Liver (tissue), 8 donors: ENCODE measurements at regions not wholly inside any gene's neighbourhood (a gene's known extent, or its start where the extent isn't known, plus 50 kb on each side); places are given as distances from the start of the nearest gene placed in this dataset.

Experiments
- DNase-seq: peaks from one replicate; pipeline ENCODE4 v3.0.0-alpha.2; 2017; ENCODE audit warnings: low spot score
- H3K27ac ChIP-seq, 2 donors: one replicate each; pipeline ENCODE4 v1.7.0; 2013; ENCODE audit warnings: inconsistent platforms in 2 of 2, low read length in 2 of 2, control low read depth in 1 of 2, low read depth in 1 of 2, mild to moderate bottlenecking in 1 of 2
- H3K27me3 ChIP-seq, 4 donors: one replicate each; pipeline versions ENCODE4 v1.6.1 to v1.7.0; 2013; ENCODE audit warnings: low read length in 3 of 4, inconsistent platforms in 1 of 4, mild to moderate bottlenecking in 1 of 4, moderate library complexity in 1 of 4; ENCODE audit not compliant: control insufficient read depth in 4 of 4, insufficient read depth in 4 of 4
- H3K36me3 ChIP-seq, 4 donors: one replicate each; pipeline versions ENCODE4 v1.6.1 to v1.7.0; 2013; ENCODE audit warnings: low read length in 3 of 4, mild to moderate bottlenecking in 3 of 4, low read depth in 1 of 4, moderate library complexity in 1 of 4; ENCODE audit not compliant: control insufficient read depth in 4 of 4, insufficient read depth in 3 of 4
- H3K4me1 ChIP-seq, 4 donors: one replicate each; pipeline versions ENCODE4 v1.6.1 to v1.7.0; 2013; ENCODE audit warnings: low read length in 3 of 4, mild to moderate bottlenecking in 3 of 4, moderate library complexity in 1 of 4; ENCODE audit not compliant: control insufficient read depth in 4 of 4, insufficient read depth in 4 of 4
- H3K4me3 ChIP-seq, 3 donors: one replicate each; pipeline versions ENCODE4 v1.6.1 to v1.7.0; 2013; ENCODE audit warnings: low read length in 3 of 3, control low read depth in 1 of 3, low read depth in 1 of 3, mild to moderate bottlenecking in 1 of 3
- H3K9ac ChIP-seq, 2 donors: one replicate each; pipeline ENCODE4 v1.7.0; 2013; ENCODE audit warnings: low read length in 2 of 2, mild to moderate bottlenecking in 2 of 2, moderate library complexity in 2 of 2, control low read depth in 1 of 2, low read depth in 1 of 2
- H3K9me3 ChIP-seq, 4 donors: one replicate each; pipeline versions ENCODE4 v1.6.1 to v1.7.0; 2013; ENCODE audit warnings: low read length in 3 of 4; ENCODE audit not compliant: control insufficient read depth in 4 of 4
- EGR1 ChIP-seq, 2 donors: IDR thresholded peaks; 2 replicates each; pipeline ENCODE4 v1.6.1; 2016 to 2018; ENCODE audit warnings: antibody characterized with exemption in 2 of 2, low read depth in 2 of 2
- FOXA1 ChIP-seq: IDR thresholded peaks from 2 replicates; pipeline ENCODE4 v1.6.1; 2016; ENCODE audit warnings: antibody characterized with exemption
- FOXA2 ChIP-seq: IDR thresholded peaks from 2 replicates; pipeline ENCODE4 v1.6.1; 2016; ENCODE audit warnings: antibody characterized with exemption
- GABPA ChIP-seq, 2 donors: IDR thresholded peaks in 1 of 2; conservative IDR thresholded peaks in 1 of 2; 2 replicates each; pipeline ENCODE4 v1.6.1; 2016; ENCODE audit warnings: antibody characterized with exemption in 2 of 2, mild to moderate bottlenecking in 1 of 2, moderate library complexity in 1 of 2
- HNF4A ChIP-seq, 2 donors: conservative IDR thresholded peaks; 2 replicates each; pipeline ENCODE4 v1.6.1; 2016; ENCODE audit warnings: antibody characterized with exemption in 2 of 2, mild to moderate bottlenecking in 2 of 2
- HNF4G ChIP-seq: IDR thresholded peaks from 2 replicates; pipeline ENCODE4 v1.6.1; 2016; ENCODE audit warnings: antibody characterized with exemption
- JUND ChIP-seq, 2 donors: IDR thresholded peaks; 2 replicates each; pipeline ENCODE4 v1.6.1; 2016; ENCODE audit warnings: antibody characterized with exemption in 2 of 2
- NR2F2 ChIP-seq: IDR thresholded peaks from 2 replicates; pipeline ENCODE4 v1.6.1; 2016; ENCODE audit warnings: antibody characterized with exemption
- RAD21 ChIP-seq, 2 donors: IDR thresholded peaks; 2 replicates each; pipeline ENCODE4 v1.6.1; 2016; ENCODE audit warnings: antibody characterized with exemption in 2 of 2, mild to moderate bottlenecking in 2 of 2
- RXRA ChIP-seq, 2 donors: IDR thresholded peaks; 2 replicates each; pipeline ENCODE4 v1.6.1; 2017 to 2018; ENCODE audit warnings: antibody characterized with exemption in 2 of 2, mild to moderate bottlenecking in 1 of 2
- SP1 ChIP-seq: IDR thresholded peaks from 2 replicates; pipeline ENCODE4 v1.6.1; 2018; ENCODE audit warnings: antibody characterized with exemption, mild to moderate bottlenecking
- TAF1 ChIP-seq: conservative IDR thresholded peaks from 2 replicates; pipeline ENCODE4 v1.6.1; 2016; ENCODE audit warnings: antibody characterized with exemption, mild to moderate bottlenecking
- YY1 ChIP-seq: IDR thresholded peaks from 2 replicates; pipeline ENCODE4 v1.6.1; 2016; ENCODE audit warnings: antibody characterized with exemption, mild to moderate bottlenecking
- WGBS: extraction: QIAGEN DNeasy Blood & Tissue Kit; methylation state at CpG from one replicate; pipeline ENCODE4 v1.1.7; 2013; 5-methylcytosine and 5-hydroxymethylcytosine counted together
- TF ChIP-seq, protein P1 (sequence below): IDR thresholded peaks from 2 replicates; pipeline ENCODE4 v1.6.1; 2016; ENCODE audit warnings: antibody characterized with exemption
- TF ChIP-seq, protein P2 (sequence below): IDR thresholded peaks from 2 replicates; pipeline ENCODE4 v1.6.1; 2016; ENCODE audit warnings: antibody characterized with exemption, mild to moderate bottlenecking
- TF ChIP-seq, protein P3 (sequence below): fragments of 150-350 bp; IDR thresholded peaks from 2 replicates; pipeline ENCODE4 v1.5.1; 2017; ENCODE audit warnings: improper control_type of control experiment, low read depth, low read length; ENCODE audit not compliant: missing input control
- TF ChIP-seq, protein P4 (sequence below): IDR thresholded peaks from 2 replicates; pipeline ENCODE4 v1.6.1; 2016; ENCODE audit warnings: antibody characterized with exemption
- TF ChIP-seq, protein P5 (sequence below): IDR thresholded peaks from 2 replicates; pipeline ENCODE4 v1.6.1; 2016; ENCODE audit warnings: antibody characterized with exemption
- donor health status: healthy.
- donor health status: healthy.
- donor health status: healthy.
- donor health status: healthy.
- donor health status: healthy.

DNA sequence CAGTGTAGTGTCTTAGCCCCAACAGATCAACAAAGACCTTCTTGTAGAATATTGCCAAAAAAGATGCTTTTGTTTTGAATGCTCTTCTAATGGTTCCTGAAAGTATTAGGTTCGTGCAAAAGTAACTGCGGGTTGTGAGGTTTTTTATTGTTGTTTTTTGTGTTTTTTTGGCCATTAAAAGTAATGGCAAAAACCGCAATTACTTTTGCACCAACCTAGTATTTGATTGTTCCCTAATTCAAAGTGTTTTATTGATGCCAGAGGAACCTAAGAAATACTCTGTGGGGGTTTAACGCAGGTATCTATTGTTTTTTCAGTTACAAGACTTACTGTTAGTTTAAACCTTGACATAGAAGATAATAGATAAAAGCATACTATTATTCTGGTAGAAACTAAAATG lies 150.8 kb upstream of the DAAM1 start:
- Histone ChIP-seq H3K27ac (no peak overlapping the region), H3K4me3 (no peak overlapping the region), H3K9me3 (no peaks in the 10 kb centered on the region), H3K4me1 (no peaks in the 10 kb centered on the region), H3K36me3 (no peaks in the 10 kb centered on the region), H3K27me3 (no peaks in the 10 kb centered on the region), H3K9ac (no peak overlapping the region)
- TF ChIP-seq FOXA2 (no peak), RAD21 (IDR thresholded peaks at IDR 0.05) (no peak), GABPA (IDR thresholded peaks at IDR 0.05 in 1 of 2, conservative IDR thresholded peaks at IDR 0.05 in 1 of 2) (no peak), TAF1 (no peak), RXRA (IDR thresholded peaks at IDR 0.05) (no peak)
- TF ChIP-seq, protein P1, sequence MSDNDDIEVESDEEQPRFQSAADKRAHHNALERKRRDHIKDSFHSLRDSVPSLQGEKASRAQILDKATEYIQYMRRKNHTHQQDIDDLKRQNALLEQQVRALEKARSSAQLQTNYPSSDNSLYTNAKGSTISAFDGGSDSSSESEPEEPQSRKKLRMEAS = no peak
- DNase-seq = no peak
- WGBS = 81% methylated on average over 4 of the region's 4 CpGs

DNA sequence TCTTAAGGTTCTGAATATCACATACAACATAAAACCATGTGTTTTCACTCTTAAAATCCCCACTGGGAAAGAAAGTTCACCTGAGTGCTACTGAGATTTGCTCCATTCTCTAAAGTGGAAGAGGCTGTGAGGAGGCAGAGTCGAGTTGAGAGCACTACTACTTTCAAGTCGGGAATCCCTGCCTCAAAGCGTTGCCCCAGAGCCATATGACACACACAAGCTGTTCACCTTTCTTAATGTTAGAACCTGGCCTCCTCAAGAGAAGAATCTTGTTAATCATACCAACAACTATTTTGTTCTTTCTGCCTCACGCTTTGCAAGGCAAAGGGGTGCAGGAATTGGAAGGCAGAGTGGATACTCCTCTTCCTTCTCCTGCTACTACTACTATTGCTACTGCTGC lies 149.7 kb upstream of the DAAM1 start:
- Histone ChIP-seq H3K27ac (no peak overlapping the region), H3K4me1 (no peaks in the 10 kb centered on the region), H3K9me3 (no peaks in the 10 kb centered on the region), H3K9ac (no peak overlapping the region), H3K36me3 (no peaks in the 10 kb centered on the region), H3K4me3 (no peak overlapping the region), H3K27me3 (no peaks in the 10 kb centered on the region)
- DNase-seq = no peak
- WGBS = 90% methylated on average over 4 of the region's 4 CpGs
- TF ChIP-seq, protein P2, sequence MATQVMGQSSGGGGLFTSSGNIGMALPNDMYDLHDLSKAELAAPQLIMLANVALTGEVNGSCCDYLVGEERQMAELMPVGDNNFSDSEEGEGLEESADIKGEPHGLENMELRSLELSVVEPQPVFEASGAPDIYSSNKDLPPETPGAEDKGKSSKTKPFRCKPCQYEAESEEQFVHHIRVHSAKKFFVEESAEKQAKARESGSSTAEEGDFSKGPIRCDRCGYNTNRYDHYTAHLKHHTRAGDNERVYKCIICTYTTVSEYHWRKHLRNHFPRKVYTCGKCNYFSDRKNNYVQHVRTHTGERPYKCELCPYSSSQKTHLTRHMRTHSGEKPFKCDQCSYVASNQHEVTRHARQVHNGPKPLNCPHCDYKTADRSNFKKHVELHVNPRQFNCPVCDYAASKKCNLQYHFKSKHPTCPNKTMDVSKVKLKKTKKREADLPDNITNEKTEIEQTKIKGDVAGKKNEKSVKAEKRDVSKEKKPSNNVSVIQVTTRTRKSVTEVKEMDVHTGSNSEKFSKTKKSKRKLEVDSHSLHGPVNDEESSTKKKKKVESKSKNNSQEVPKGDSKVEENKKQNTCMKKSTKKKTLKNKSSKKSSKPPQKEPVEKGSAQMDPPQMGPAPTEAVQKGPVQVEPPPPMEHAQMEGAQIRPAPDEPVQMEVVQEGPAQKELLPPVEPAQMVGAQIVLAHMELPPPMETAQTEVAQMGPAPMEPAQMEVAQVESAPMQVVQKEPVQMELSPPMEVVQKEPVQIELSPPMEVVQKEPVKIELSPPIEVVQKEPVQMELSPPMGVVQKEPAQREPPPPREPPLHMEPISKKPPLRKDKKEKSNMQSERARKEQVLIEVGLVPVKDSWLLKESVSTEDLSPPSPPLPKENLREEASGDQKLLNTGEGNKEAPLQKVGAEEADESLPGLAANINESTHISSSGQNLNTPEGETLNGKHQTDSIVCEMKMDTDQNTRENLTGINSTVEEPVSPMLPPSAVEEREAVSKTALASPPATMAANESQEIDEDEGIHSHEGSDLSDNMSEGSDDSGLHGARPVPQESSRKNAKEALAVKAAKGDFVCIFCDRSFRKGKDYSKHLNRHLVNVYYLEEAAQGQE = no peak
- TF ChIP-seq NR2F2 (no peak), FOXA2 (no peak), RAD21 (IDR thresholded peaks at IDR 0.05) (no peak), HNF4G (no peak), EGR1 (IDR thresholded peaks at IDR 0.05; ENCODE audit: low read depth in 2 of 2) (no peak), JUND (IDR thresholded peaks at IDR 0.05) (no peak), SP1 (no peak), GABPA (IDR thresholded peaks at IDR 0.05 in 1 of 2, conservative IDR thresholded peaks at IDR 0.05 in 1 of 2) (no peak), HNF4A (conservative IDR thresholded peaks at IDR 0.05) (no peak), RXRA (IDR thresholded peaks at IDR 0.05) (no peak), FOXA1 (no peak), YY1 (no peak), TAF1 (no peak)
- TF ChIP-seq, protein P3, sequence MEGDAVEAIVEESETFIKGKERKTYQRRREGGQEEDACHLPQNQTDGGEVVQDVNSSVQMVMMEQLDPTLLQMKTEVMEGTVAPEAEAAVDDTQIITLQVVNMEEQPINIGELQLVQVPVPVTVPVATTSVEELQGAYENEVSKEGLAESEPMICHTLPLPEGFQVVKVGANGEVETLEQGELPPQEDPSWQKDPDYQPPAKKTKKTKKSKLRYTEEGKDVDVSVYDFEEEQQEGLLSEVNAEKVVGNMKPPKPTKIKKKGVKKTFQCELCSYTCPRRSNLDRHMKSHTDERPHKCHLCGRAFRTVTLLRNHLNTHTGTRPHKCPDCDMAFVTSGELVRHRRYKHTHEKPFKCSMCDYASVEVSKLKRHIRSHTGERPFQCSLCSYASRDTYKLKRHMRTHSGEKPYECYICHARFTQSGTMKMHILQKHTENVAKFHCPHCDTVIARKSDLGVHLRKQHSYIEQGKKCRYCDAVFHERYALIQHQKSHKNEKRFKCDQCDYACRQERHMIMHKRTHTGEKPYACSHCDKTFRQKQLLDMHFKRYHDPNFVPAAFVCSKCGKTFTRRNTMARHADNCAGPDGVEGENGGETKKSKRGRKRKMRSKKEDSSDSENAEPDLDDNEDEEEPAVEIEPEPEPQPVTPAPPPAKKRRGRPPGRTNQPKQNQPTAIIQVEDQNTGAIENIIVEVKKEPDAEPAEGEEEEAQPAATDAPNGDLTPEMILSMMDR = no peak
- TF ChIP-seq, protein P1 = no peak
- TF ChIP-seq, protein P4, sequence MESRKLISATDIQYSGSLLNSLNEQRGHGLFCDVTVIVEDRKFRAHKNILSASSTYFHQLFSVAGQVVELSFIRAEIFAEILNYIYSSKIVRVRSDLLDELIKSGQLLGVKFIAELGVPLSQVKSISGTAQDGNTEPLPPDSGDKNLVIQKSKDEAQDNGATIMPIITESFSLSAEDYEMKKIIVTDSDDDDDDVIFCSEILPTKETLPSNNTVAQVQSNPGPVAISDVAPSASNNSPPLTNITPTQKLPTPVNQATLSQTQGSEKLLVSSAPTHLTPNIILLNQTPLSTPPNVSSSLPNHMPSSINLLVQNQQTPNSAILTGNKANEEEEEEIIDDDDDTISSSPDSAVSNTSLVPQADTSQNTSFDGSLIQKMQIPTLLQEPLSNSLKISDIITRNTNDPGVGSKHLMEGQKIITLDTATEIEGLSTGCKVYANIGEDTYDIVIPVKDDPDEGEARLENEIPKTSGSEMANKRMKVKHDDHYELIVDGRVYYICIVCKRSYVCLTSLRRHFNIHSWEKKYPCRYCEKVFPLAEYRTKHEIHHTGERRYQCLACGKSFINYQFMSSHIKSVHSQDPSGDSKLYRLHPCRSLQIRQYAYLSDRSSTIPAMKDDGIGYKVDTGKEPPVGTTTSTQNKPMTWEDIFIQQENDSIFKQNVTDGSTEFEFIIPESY = no peak
- TF ChIP-seq, protein P5, sequence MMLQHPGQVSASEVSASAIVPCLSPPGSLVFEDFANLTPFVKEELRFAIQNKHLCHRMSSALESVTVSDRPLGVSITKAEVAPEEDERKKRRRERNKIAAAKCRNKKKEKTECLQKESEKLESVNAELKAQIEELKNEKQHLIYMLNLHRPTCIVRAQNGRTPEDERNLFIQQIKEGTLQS = no peak
